MM.1S (cell line): ENCODE measurements at regions not wholly inside any gene's neighbourhood (a gene's known extent, or its start where the extent isn't known, plus 50 kb on each side); places are given as distances from the start of the nearest gene placed in this dataset.

ENCODE experiments used
- DNase-seq: peaks from one replicate; pipeline ENCODE4 v3.0.0-alpha.2; 2015
- H2AFZ ChIP-seq: fragments of 300-600 bp; sonication (generic); 2 replicates; pipeline ENCODE4 v1.6.0; 2016; ENCODE audit warnings: antibody characterized with exemption, low read length
- H3F3A ChIP-seq: fragments of 300-600 bp; sonication (generic); 2 replicates; pipeline ENCODE4 v1.6.1; 2016; ENCODE audit warnings: mild to moderate bottlenecking, antibody characterized with exemption, low read length, moderate library complexity, mixed read lengths; ENCODE audit not compliant: insufficient read depth
- H3K27ac ChIP-seq: fragments of 300-600 bp; sonication (generic); 2 replicates; pipeline ENCODE4 v1.5.1; 2016; ENCODE audit warnings: mild to moderate bottlenecking, low read length
- H3K27me3 ChIP-seq: fragments of 300-600 bp; sonication (generic); replicated peaks from 2 replicates; pipeline ENCODE4 v1.6.0; 2016; ENCODE audit warnings: low read length; ENCODE audit not compliant: insufficient read depth
- H3K36me3 ChIP-seq: fragments of 300-600 bp; sonication (generic); replicated peaks from 2 replicates; pipeline ENCODE4 v1.6.1; 2016; ENCODE audit warnings: mild to moderate bottlenecking, low read length, mixed read lengths; ENCODE audit not compliant: insufficient read depth
- H3K4me1 ChIP-seq: fragments of 300-600 bp; sonication (generic); 2 replicates; pipeline ENCODE4 v1.6.1; 2016; ENCODE audit warnings: low read length, mixed read lengths
- H3K4me2 ChIP-seq: fragments of 300-600 bp; sonication (generic); 2 replicates; pipeline ENCODE4 v1.6.0; 2016; ENCODE audit warnings: low read depth, low read length
- H3K4me3 ChIP-seq: fragments of 300-600 bp; sonication (generic); 2 replicates; pipeline ENCODE4 v1.5.1; 2016; ENCODE audit warnings: low read length, mixed read lengths
- H3K79me2 ChIP-seq: fragments of 300-600 bp; sonication (generic); 2 replicates; pipeline ENCODE4 v1.6.1; 2016; ENCODE audit warnings: mixed run types, low read length, mixed read lengths
- H3K9ac ChIP-seq: fragments of 300-600 bp; sonication (generic); 2 replicates; pipeline ENCODE4 v1.6.1; 2016; ENCODE audit warnings: low read length, mixed read lengths
- H3K9me2 ChIP-seq: fragments of 300-600 bp; sonication (generic); replicated peaks from 2 replicates; pipeline ENCODE4 v1.6.1; 2016; ENCODE audit warnings: mild to moderate bottlenecking, low read length, mixed read lengths; ENCODE audit not compliant: insufficient read depth
- H3K9me3 ChIP-seq: fragments of 300-600 bp; sonication (generic); replicated peaks from 2 replicates; pipeline ENCODE4 v1.6.1; 2016; ENCODE audit warnings: mild to moderate bottlenecking, low read length, mixed read lengths; ENCODE audit not compliant: insufficient read depth
- H4K20me1 ChIP-seq: fragments of 300-600 bp; sonication (generic); 2 replicates; pipeline ENCODE4 v1.6.1; 2016; ENCODE audit warnings: mild to moderate bottlenecking, low read length, moderate library complexity, mixed read lengths; ENCODE audit not compliant: insufficient read depth
- CTCF ChIP-seq: fragments of 300-600 bp; sonication (generic); IDR thresholded peaks from 2 replicates; pipeline ENCODE4 v1.5.1; 2016; ENCODE audit warnings: antibody characterized with exemption, low read length, mixed read lengths
- EZH2 ChIP-seq: fragments of 300-600 bp; sonication (generic); optimal IDR thresholded peaks from 2 replicates; pipeline ENCODE3; 2017; ENCODE audit warnings: low read depth, mild to moderate bottlenecking, antibody characterized with exemption, low read length, mixed read lengths
- EZH2phosphoT487 ChIP-seq: fragments of 300-600 bp; sonication (generic); IDR thresholded peaks from 2 replicates; pipeline ENCODE4 v1.6.1; 2018; ENCODE audit warnings: antibody characterized with exemption, low read length

DNA sequence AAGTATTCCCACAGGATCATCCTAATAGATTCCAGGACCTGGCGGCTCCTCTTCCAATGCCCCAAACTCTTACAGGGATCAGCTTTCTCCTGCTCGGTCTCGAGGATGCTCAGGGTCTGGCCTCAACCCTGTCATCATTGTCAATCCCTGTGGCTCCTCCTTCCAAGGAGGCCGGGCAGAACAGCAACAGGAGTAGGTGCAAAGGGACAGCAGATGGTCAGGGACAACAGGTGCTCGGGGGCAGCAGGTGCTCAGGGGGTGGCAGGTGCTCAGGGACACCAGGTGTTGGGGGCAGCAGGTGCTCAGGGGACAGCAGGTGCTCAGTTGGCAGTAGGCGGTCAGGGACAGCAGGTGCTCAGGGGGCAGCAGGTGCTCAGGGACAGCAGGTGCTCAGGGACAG is 84.8 kb downstream of the TTLL2 start:
- Histone ChIP-seq H3K27me3 (no peaks in the 10 kb centered on the region; the same call in 1 of the 2 replicates), H3K4me3 (no peak overlapping the region), H3K4me2 (no peak overlapping the region), H3K79me2 (no peaks in the 10 kb centered on the region), H3K27ac (no peak overlapping the region), H3F3A (no peaks in the 10 kb centered on the region), H3K9ac (no peak overlapping the region), H3K9me3 (no peaks in the 10 kb centered on the region), H4K20me1 (no peaks in the 10 kb centered on the region), H3K36me3 (no peaks in the 10 kb centered on the region), H2AFZ (no peak overlapping the region), H3K9me2 (no peaks in the 10 kb centered on the region), H3K4me1 (no peaks in the 10 kb centered on the region)
- no peak for DNase-seq
- TF ChIP-seq EZH2 (no peak), EZH2phosphoT487 (no peak)

- Histone ChIP-seq H3K36me3 (no peaks in the 10 kb centered on the region), H3K9ac (no peak overlapping the region), H3K27me3 (no peaks in the 10 kb centered on the region; the same call in 1 of the 2 replicates), H3K27ac (no peak overlapping the region), H3K4me1 (no peaks in the 10 kb centered on the region), H3K9me2 (no peaks in the 10 kb centered on the region), H2AFZ (no peak overlapping the region), H3K4me3 (no peak overlapping the region), H3K9me3 (no peaks in the 10 kb centered on the region), H3F3A (no peaks in the 10 kb centered on the region), H4K20me1 (no peaks in the 10 kb centered on the region), H3K79me2 (no peaks in the 10 kb centered on the region), H3K4me2 (no peak overlapping the region)
- TF ChIP-seq EZH2phosphoT487 (no peak), CTCF (no peak), EZH2 (no peak)
- no peak for DNase-seq
Observed at GRCh38 chr6:167410462-167410861, 85.6 kb downstream of the TTLL2 start.

- no peak overlapping the region for H3K9ac ChIP-seq
- no peak overlapping the region for H3K4me3 ChIP-seq
- no peak for DNase-seq
- no peak for TF ChIP-seq EZH2
- TF ChIP-seq CTCF = no peak
- no peak for TF ChIP-seq EZH2phosphoT487
- no peaks in the 10 kb centered on the region for H3F3A ChIP-seq
- H4K20me1 ChIP-seq = no peaks in the 10 kb centered on the region
- no peaks in the 10 kb centered on the region for H3K9me3 ChIP-seq
- H3K27me3 ChIP-seq = no peaks in the 10 kb centered on the region; the same call in 1 of the 2 replicates
- no peaks in the 10 kb centered on the region for H3K9me2 ChIP-seq
- no peak overlapping the region for H3K27ac ChIP-seq
- no peak overlapping the region for H3K4me2 ChIP-seq
- no peaks in the 10 kb centered on the region for H3K4me1 ChIP-seq
- H2AFZ ChIP-seq = no peak overlapping the region
- H3K36me3 ChIP-seq = no peaks in the 10 kb centered on the region
- H3K79me2 ChIP-seq = no peaks in the 10 kb centered on the region
Observed at GRCh38 chr6:167412506-167412905, 87.6 kb downstream of the TTLL2 start.

- H3K27me3 ChIP-seq = no peaks in the 10 kb centered on the region; the same call in 1 of the 2 replicates
- H3K4me1 ChIP-seq = no peaks in the 10 kb centered on the region
- no peaks in the 10 kb centered on the region for H3K9me3 ChIP-seq
- no peak overlapping the region for H3K27ac ChIP-seq
- no peak for DNase-seq
- no peaks in the 10 kb centered on the region for H3K79me2 ChIP-seq
- H2AFZ ChIP-seq = no peak overlapping the region
- no peak overlapping the region for H3K4me3 ChIP-seq
- no peaks in the 10 kb centered on the region for H3K9me2 ChIP-seq
- no peaks in the 10 kb centered on the region for H3K36me3 ChIP-seq
- H3K4me2 ChIP-seq = no peak overlapping the region
- H3K9ac ChIP-seq = no peak overlapping the region
- no peaks in the 10 kb centered on the region for H3F3A ChIP-seq
- TF ChIP-seq EZH2phosphoT487 (no peak), CTCF (no peak), EZH2 (no peak)
- no peaks in the 10 kb centered on the region for H4K20me1 ChIP-seq
Observed at GRCh38 chr6:167415441-167415961, 90.6 kb downstream of the TTLL2 start.
